Spinal cord (tissue), 9 donors: ENCODE measurements at regions not wholly inside any gene's neighbourhood (a gene's known extent, or its start where the extent isn't known, plus 50 kb on each side); places are given as distances from the start of the nearest gene placed in this dataset.

Experiments
- DNase-seq, 6 donors: peaks; one replicate each; pipeline versions ENCODE4 v3.0.0 to v3.0.0-alpha.2; 2013 to 2015; ENCODE audit warnings: low spot score in 6 of 6, low read depth in 4 of 6
- H3K27ac ChIP-seq: one replicate; pipeline ENCODE4 v1.5.1; 2013; ENCODE audit warnings: low read depth, low read length, control low read depth
- H3K27me3 ChIP-seq: one replicate; pipeline ENCODE4 v1.6.1; 2013; ENCODE audit warnings: low read length; ENCODE audit not compliant: control insufficient read depth, insufficient read depth
- H3K36me3 ChIP-seq: one replicate; pipeline ENCODE4 v1.6.1; 2013; ENCODE audit warnings: low read length; ENCODE audit not compliant: control insufficient read depth, insufficient read depth
- H3K4me1 ChIP-seq: one replicate; pipeline ENCODE4 v1.6.1; 2013; ENCODE audit warnings: low read length; ENCODE audit not compliant: control insufficient read depth, insufficient read depth
- H3K4me3 ChIP-seq: one replicate; pipeline ENCODE4 v1.5.1; 2013; ENCODE audit warnings: low read depth, low read length, control low read depth
- H3K9me3 ChIP-seq: one replicate; pipeline ENCODE4 v1.6.1; 2013; ENCODE audit warnings: low read length; ENCODE audit not compliant: control insufficient read depth, insufficient read depth
- WGBS: methylation state at CpG from one replicate; pipeline ENCODE4 v1.1.5; 2013; ENCODE audit warnings: missing lambda C conversion rate; ENCODE audit not compliant: insufficient coverage; 5-methylcytosine and 5-hydroxymethylcytosine counted together
- donor health status: healthy.

- no CpG with 5 or more reads among the region's 1 CpG for WGBS
- H3K4me1 ChIP-seq: no peaks in the 10 kb centered on the region
- peak in 1 of 6 donors; percentile 38 for DNase-seq
- no peak overlapping the region for H3K27ac ChIP-seq
- no peaks in the 10 kb centered on the region for H3K9me3 ChIP-seq
- no peaks in the 10 kb centered on the region for H3K27me3 ChIP-seq
- H3K36me3 ChIP-seq: no peaks in the 10 kb centered on the region
- no peak overlapping the region for H3K4me3 ChIP-seq
These were observed 315.1 kb upstream of the CBLB start for GRCh38 chr3:106183762-106184391.

DNA sequence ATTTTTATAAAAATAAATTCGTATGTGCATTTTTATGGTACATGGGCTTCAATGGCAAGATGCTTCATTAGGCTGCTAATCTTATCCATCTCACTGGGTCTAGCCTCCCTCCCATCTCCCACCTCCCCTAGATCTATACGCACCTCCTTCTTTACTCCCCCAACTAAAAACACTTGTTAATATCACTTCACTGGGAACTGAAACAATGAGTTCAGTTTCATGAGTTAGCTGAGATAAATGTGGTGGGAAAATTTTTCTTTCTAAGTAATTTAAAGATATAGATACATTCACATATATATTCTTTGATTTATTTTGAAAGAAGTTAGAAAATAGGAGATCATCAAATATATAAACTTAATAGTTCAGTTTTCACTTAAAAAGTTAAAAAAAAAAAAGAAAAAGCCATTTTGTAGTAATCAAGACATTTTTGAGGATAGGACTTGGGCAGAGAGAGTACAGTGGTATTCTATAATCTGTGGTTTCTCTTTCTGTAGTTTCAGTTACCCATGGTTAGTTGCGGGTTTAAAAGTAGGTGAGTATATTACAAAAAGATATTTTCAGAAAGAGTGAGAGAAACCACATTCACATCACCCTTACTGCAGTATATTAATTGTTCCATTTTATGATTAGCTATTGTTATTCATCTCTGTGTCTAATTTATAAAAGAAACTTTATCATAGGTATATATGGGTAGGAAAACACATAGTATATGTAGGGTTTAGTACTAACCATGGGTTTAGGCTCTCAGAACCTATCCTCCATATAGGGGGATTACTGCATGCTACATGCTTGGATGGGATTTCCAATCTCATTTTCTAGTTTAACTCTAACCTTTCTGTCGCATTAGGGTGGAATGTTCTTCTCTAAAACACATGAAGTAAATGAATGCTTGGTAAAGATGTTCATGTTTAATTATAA is 316.0 kb upstream of the CBLB start:
- H3K4me3 ChIP-seq: no peak overlapping the region
- no peak for DNase-seq
- no peaks in the 10 kb centered on the region for H3K27me3 ChIP-seq
- no CpG with 5 or more reads among the region's 4 CpGs for WGBS
- H3K4me1 ChIP-seq: no peaks in the 10 kb centered on the region
- H3K9me3 ChIP-seq: no peaks in the 10 kb centered on the region
- H3K27ac ChIP-seq: no peak overlapping the region
- H3K36me3 ChIP-seq: no peaks in the 10 kb centered on the region

DNA sequence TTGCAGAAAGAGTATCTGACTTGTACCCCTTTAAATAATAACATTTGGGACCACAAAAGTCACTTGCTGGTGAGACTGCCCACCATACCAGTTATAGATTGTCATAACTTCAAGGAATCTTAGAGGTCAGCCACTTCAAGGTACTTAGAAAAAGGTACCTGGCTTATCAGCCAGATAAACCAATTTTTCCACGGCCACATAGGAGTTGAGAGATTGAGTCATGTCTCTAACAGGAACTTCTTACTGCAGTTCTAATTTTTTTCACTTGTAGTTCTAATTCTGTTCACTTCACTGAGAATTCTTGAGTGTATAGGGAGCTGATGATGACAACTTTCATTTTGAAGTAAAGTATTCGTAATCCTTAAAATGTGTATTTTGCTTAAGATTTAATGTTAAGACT is 317.1 kb upstream of the CBLB start:
- Histone ChIP-seq H3K4me3 (no peak overlapping the region), H3K27ac (no peak overlapping the region), H3K36me3 (no peaks in the 10 kb centered on the region), H3K27me3 (no peaks in the 10 kb centered on the region), H3K9me3 (no peaks in the 10 kb centered on the region), H3K4me1 (no peaks in the 10 kb centered on the region)
- no peak for DNase-seq
- WGBS: no CpG with 5 or more reads among the region's 2 CpGs

DNA sequence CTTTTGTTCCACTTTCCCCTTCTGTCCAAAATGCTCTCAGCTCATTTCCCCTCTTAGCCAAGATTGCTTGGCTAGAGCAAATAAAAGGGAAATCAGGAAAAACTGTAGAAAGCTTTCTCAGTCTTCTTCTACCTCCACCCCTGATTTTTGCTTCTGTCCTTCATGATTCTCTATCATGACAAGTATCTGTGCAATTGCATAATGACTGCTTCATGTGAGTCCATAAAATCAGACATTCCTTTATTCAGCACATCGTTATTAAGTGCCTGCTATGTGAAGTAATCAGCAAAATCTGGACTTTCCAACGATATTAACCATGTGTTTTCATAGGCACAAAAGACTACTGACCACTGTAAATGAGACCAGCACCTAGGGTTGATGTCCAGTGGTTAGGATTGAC is 321.5 kb upstream of the CBLB start:
- Histone ChIP-seq H3K9me3 (no peaks in the 10 kb centered on the region), H3K4me3 (no peak overlapping the region), H3K36me3 (no peaks in the 10 kb centered on the region), H3K27me3 (no peaks in the 10 kb centered on the region), H3K27ac (no peak overlapping the region), H3K4me1 (no peaks in the 10 kb centered on the region)
- no CpG with 5 or more reads among the region's 2 CpGs for WGBS
- no peak for DNase-seq

GRCh38 chr3:106191211-106191610 is 322.4 kb upstream of the CBLB start:
- no peaks in the 10 kb centered on the region for H3K4me1 ChIP-seq
- no peak for DNase-seq
- H3K27ac ChIP-seq: no peak overlapping the region
- H3K9me3 ChIP-seq: no peaks in the 10 kb centered on the region
- no peaks in the 10 kb centered on the region for H3K27me3 ChIP-seq
- no CpG with 5 or more reads among the region's 1 CpG for WGBS
- no peaks in the 10 kb centered on the region for H3K36me3 ChIP-seq
- no peak overlapping the region for H3K4me3 ChIP-seq

DNA sequence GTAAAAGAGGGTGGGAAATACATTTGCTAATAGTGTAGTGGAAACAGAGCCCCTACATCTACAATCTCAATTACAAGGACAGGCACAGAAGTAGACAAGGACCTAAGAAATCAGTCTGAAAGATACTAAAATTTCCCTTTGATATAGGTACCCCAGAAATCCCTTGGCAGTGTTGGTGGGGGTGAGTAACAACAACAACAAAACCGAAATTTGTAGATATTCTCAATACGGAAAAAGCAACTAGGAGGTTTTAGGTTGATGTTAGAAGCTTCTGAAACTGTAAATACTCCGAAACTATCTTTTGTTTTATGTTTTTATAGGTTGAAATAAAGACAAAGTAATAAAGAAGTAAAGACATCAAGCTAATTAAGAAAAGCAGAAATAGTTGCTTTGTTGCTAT is 323.1 kb upstream of the CBLB start:
- H3K27ac ChIP-seq: no peak overlapping the region
- H3K4me3 ChIP-seq: no peak overlapping the region
- no peaks in the 10 kb centered on the region for H3K9me3 ChIP-seq
- no peak for DNase-seq
- no CpG with 5 or more reads among the region's 3 CpGs for WGBS
- H3K4me1 ChIP-seq: no peaks in the 10 kb centered on the region
- H3K27me3 ChIP-seq: no peaks in the 10 kb centered on the region
- no peaks in the 10 kb centered on the region for H3K36me3 ChIP-seq

GRCh38 chr3:106193876-106194275 is 325.1 kb upstream of the CBLB start:
- no peaks in the 10 kb centered on the region for H3K4me1 ChIP-seq
- no peaks in the 10 kb centered on the region for H3K9me3 ChIP-seq
- H3K4me3 ChIP-seq: no peak overlapping the region
- no peaks in the 10 kb centered on the region for H3K27me3 ChIP-seq
- no peak overlapping the region for H3K27ac ChIP-seq
- no peak for DNase-seq
- H3K36me3 ChIP-seq: no peaks in the 10 kb centered on the region
- no CpG with 5 or more reads among the region's 2 CpGs for WGBS

DNA sequence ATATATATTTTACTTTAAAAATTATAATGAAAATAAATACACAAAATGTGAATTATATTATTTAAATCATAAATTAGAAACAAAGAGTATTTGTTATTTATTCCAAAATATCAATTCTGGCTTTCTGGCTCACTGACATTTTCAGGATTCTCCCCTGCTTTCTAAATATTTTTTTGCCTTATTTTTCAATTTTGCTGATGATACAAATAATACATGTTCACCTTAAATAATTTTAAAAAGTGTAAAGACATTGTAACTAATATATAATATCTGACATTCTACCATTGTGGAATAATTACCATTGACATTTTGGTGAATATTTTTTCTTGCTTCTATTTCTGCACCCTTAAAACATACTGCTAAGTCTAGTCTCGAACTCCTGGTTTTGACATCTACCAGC is 325.9 kb upstream of the CBLB start:
- DNase-seq: no peak
- no peaks in the 10 kb centered on the region for H3K27me3 ChIP-seq
- no peak overlapping the region for H3K27ac ChIP-seq
- H3K4me3 ChIP-seq: no peak overlapping the region
- no peaks in the 10 kb centered on the region for H3K9me3 ChIP-seq
- no peaks in the 10 kb centered on the region for H3K4me1 ChIP-seq
- H3K36me3 ChIP-seq: no peaks in the 10 kb centered on the region
- WGBS: no CpG with 5 or more reads among the region's 1 CpG

GRCh38 chr3:106197532-106198194 is 328.9 kb upstream of the CBLB start:
- Histone ChIP-seq H3K4me3 (no peak overlapping the region), H3K36me3 (no peaks in the 10 kb centered on the region), H3K9me3 (no peaks in the 10 kb centered on the region), H3K4me1 (no peaks in the 10 kb centered on the region), H3K27ac (no peak overlapping the region), H3K27me3 (no peaks in the 10 kb centered on the region)
- 55% methylated on average over 3 of the region's 4 CpGs for WGBS
- no peak for DNase-seq
